Activated naive CD8-positive, alpha-beta T cell treated with anti-CD3 and anti-CD28 coated beads for 36 hours (primary cell): ENCODE measurements at regions not wholly inside any gene's neighbourhood (a gene's known extent, or its start where the extent isn't known, plus 50 kb on each side); places are given as distances from the start of the nearest gene placed in this dataset.

ENCODE experiments used
- DNase-seq: peaks from one replicate; pipeline ENCODE4 v3.0.0; 2021
- H3K27ac Mint-ChIP-seq: one replicate; pipeline ENCODE4 v1.8.0; 2022; ENCODE audit warnings: mild to moderate bottlenecking, moderate library complexity, mixed read lengths
- H3K27me3 Mint-ChIP-seq: one replicate; pipeline ENCODE4 v1.8.0; 2022; ENCODE audit warnings: mild to moderate bottlenecking, mixed read lengths
- H3K36me3 Mint-ChIP-seq: one replicate; pipeline ENCODE4 v1.8.0; 2021; ENCODE audit warnings: mild to moderate bottlenecking, mixed read lengths
- H3K4me1 Mint-ChIP-seq: one replicate; pipeline ENCODE4 v1.8.0; 2021; ENCODE audit warnings: mixed read lengths
- H3K4me3 Mint-ChIP-seq: one replicate; pipeline ENCODE4 v1.8.0; 2022; ENCODE audit warnings: mild to moderate bottlenecking, moderate library complexity, mixed read lengths
- H3K9me3 Mint-ChIP-seq: one replicate; pipeline ENCODE4 v1.8.0; 2022; ENCODE audit warnings: mixed read lengths

DNA sequence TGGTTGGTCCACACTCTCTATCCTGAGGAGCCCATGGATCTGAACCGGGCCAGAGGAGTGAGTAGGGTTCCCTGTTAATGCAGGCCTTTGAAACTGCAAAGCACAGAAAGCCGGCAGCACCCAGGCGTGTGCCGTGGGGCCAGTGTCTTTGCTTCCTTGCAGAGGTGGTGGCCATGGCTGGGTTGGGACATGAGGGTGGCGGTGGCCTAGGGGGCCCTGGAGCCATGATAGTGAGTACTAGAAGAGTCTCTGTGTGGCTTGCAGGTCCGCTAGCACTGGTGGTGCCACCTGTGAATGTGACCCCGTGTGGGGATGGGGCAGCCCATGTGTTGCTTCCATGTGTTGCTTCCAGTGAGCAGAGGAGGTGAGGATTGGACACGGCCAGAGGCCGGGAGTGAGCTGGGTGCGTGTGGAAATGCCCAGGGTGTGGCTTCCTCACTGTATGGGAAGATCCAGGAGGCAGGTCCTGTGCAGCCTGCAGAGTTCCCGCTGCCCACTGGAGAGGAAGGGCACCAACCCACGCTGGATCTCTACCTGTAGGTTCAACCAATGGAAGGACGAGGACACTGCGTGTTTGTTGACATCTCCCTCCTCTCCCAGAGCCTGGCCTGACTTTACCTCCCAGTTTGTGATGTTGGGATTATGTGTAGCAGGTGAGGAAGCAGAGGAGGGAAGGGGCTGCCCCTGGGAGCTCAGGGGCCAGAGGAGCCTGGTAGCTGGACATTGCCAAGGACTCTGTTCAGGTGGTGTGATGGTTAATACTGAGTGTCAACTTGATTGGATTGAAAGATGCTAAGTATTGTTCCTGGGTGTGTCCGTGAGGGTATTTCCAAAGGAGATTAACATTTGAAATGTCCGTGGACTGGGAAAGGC, 796.6 kb downstream of the TBC1D22A start:
- Mint-ChIP-seq H3K27ac (no peak overlapping the region), H3K4me3 (no peak overlapping the region), H3K36me3 (no peaks in the 10 kb centered on the region), H3K27me3 (peaks cover 3% of the 10 kb centered on the region), H3K9me3 (no peaks in the 10 kb centered on the region), H3K4me1 (no peaks in the 10 kb centered on the region)
- no peak for DNase-seq

DNA sequence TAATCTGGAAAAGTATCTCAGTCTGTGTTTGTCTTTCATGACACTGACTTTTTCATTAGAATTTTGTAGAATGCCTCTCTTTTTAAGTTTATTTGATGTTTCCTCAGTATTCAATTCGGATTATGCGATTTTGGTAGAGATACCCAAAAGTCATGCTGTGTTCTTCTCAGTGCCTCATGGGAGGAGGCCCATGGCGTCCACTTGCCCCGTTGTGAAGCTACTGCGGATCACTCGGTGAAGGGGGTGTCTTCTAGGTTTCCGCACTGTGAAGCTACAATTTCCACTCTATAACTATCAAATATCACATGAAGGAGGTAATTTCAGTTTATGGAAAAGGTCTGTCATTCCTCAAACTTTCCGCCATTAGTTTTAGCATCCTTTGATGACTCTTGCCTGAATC, 794.0 kb downstream of the TBC1D22A start:
- H3K27ac Mint-ChIP-seq = no peak overlapping the region
- H3K4me3 Mint-ChIP-seq = no peak overlapping the region
- no peaks in the 10 kb centered on the region for H3K4me1 Mint-ChIP-seq
- H3K27me3 Mint-ChIP-seq = peaks cover 3% of the 10 kb centered on the region
- no peaks in the 10 kb centered on the region for H3K9me3 Mint-ChIP-seq
- H3K36me3 Mint-ChIP-seq = no peaks in the 10 kb centered on the region
- DNase-seq = no peak

DNA sequence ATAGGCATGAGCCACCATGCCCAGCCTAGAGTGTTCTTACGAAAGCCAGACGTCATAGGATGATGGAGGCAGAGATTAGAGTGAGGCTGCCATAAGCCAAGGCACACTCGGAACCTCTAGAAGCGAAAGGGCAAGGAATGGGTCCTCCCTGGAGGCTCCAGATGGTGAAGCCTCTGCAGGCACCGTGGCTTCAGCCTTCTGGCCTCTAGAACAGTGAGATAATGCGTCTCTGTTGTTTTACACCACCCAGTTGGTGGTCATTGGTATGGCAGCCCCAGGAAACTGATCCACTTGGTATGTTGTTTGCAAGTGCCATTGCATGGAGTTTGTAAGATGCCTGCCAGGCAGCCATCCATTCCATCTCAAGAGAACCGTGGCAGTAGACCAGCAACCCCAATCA, 791.0 kb downstream of the TBC1D22A start:
- Mint-ChIP-seq H3K4me3 (no peak overlapping the region), H3K36me3 (no peaks in the 10 kb centered on the region), H3K9me3 (no peaks in the 10 kb centered on the region), H3K27me3 (no peaks in the 10 kb centered on the region), H3K4me1 (no peaks in the 10 kb centered on the region), H3K27ac (no peak overlapping the region)
- DNase-seq = no peak

DNA sequence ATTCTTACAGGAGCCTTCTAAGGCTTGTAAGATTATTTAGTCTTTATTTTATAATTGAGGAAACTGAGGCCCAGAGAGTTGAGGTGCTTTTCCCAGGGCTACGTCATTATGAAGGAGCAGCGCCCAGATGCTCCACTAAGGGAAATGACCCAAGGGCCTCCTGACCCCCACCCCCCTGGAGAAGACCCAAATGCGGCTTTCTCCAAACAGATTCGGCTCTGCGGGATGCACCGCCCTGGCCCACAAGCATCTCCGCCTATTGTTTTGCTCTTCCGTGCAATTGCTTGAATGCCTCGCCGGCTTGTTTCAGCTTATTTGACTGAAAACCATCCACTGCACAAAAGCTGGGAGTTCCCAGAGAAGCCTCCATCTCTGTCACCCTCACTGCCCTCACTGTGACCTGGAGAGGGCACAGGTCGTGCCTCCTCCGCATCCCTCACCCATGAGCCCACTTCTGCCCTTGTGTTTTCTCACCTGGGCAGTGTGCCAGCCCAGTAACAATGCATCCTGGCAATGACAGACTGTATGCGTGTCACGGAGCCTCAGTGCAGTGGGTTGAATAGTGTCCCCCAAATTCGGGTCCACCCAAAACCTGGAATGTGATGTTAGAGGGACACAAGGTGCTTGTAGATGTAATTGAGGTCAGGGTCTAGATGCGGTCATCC, 790.2 kb downstream of the TBC1D22A start:
- Mint-ChIP-seq H3K9me3 (no peaks in the 10 kb centered on the region), H3K36me3 (no peaks in the 10 kb centered on the region), H3K27ac (no peak overlapping the region), H3K27me3 (no peaks in the 10 kb centered on the region), H3K4me1 (no peaks in the 10 kb centered on the region), H3K4me3 (no peak overlapping the region)
- DNase-seq = no peak

DNA sequence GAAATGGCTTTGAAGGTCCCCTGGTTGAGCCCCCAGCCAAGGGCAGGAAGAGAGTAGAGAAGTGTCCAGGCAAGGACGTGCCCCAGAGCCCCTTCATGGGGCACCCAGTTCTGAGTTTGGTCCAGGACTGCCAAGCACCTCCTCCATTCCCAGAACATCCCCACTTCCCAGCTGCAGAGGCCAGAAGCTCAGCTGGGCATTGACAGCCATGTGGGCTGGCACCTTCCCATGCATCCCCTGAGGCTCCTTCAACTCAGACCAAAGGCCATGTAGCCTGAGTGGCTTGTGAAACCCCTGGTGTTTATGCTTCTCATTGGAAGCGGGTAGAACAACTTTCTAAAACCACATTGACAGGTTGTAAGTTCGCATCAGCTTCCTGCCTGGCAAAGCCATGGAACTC, 789.6 kb downstream of the TBC1D22A start:
- Mint-ChIP-seq H3K9me3 (no peaks in the 10 kb centered on the region), H3K27ac (no peak overlapping the region)

DNA sequence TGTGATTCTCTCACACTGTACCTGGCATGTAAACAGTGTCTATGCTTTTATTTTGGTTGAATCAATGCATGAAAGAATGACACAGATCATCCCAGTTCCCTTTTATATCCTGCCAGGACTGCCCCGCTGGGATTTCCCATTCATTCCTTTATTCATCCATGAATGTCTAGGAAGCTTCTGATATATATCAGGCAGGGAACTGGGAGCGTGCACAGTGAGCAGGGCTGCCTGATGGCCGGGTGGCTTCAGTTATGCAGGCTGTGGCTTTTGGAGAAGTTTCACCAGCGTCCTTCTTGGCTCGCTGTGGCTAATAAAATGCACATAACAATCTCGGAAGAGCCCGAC, 789.0 kb downstream of the TBC1D22A start:
- no peak overlapping the region for H3K4me3 Mint-ChIP-seq
- H3K4me1 Mint-ChIP-seq = no peaks in the 10 kb centered on the region
- H3K36me3 Mint-ChIP-seq = no peaks in the 10 kb centered on the region
- peaks cover 5% of the 10 kb centered on the region for H3K27me3 Mint-ChIP-seq
- no peak for DNase-seq
- no peak overlapping the region for H3K27ac Mint-ChIP-seq
- H3K9me3 Mint-ChIP-seq = no peaks in the 10 kb centered on the region

More for the DNA sequence above, 789.6 kb downstream of the TBC1D22A start:
- DNase-seq = no peak
- Mint-ChIP-seq H3K4me1 (no peaks in the 10 kb centered on the region), H3K4me3 (no peak overlapping the region), H3K27me3 (peaks cover 3% of the 10 kb centered on the region), H3K36me3 (no peaks in the 10 kb centered on the region)

DNA sequence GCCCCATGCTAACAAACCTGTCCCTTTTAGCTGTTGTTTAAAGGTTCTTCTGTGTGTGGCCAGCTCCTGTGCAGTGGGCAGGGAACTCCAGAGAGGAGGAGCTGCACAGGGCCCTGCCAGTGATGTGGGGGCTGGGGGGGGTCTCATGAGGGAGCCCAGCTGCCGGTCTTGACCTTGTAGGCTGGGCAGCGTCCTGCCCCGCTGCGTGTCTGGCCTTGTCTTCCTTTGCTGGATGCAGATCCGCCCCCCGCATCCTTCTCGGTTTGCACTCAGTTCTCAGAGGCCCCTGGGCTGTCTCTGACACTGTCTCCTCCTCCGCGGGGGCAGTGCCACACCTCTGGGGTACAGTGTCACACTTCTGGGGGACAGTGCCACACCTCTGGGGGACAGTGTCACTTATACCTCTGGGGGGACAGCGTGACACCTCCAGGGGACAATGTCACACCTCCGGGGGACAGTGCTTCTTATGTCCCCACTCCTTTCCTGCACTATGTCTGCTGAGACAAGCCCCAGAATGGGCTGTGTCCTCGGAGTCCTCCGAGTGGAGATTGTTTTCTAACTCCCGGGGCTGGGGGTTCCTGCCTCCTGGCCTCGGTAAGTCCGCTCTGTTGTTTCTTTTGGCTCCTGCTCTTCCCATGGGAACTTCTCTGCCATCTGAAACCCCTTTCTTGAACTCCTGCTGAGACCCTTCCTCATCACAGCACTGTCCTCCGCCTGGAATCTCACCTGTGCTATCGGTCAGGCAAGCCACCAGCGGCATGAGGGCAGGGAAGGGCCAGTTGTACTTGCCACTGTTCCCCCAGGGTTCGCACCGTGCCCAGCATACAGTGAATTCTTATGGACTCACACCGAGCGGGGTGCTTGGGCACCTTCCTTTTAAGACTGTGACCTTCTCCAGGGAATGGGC, 788.3 kb downstream of the TBC1D22A start:
- no peaks in the 10 kb centered on the region for H3K9me3 Mint-ChIP-seq
- H3K36me3 Mint-ChIP-seq = no peaks in the 10 kb centered on the region
- H3K4me3 Mint-ChIP-seq = no peak overlapping the region
- no peak for DNase-seq
- no peak overlapping the region for H3K27ac Mint-ChIP-seq
- no peaks in the 10 kb centered on the region for H3K4me1 Mint-ChIP-seq
- peaks cover 5% of the 10 kb centered on the region for H3K27me3 Mint-ChIP-seq

DNA sequence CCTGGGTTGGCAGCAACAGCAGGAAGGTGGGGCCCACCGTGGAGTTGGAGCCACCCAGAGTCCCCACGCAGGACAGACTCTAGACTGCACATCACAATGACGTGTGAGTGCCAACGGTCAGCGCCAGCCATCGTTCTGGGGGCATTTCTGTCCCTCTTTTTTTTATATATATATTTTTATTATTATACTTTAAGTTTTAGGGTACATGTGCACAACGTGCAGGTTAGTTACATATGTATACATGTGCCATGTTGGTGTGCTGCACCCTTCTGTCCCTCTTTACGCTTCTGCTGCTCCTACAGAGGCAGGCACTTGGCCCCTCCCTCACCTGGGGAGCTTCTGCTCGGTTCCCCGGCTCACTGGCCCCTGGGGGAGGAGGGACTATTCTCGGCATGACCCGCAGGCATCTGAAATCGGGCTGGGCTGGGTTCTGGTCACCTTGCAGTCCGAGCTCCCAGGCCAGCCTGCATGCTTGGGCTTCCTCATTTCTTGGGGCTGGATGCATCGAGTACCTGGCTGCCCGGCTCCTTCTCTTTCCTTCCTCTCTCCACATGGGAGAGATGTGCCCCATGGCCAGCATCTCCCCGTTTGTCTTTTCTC, 787.4 kb downstream of the TBC1D22A start:
- no peaks in the 10 kb centered on the region for H3K36me3 Mint-ChIP-seq
- H3K27ac Mint-ChIP-seq = no peak overlapping the region
- H3K9me3 Mint-ChIP-seq = no peaks in the 10 kb centered on the region
- no peak for DNase-seq
- no peak overlapping the region for H3K4me3 Mint-ChIP-seq
- H3K4me1 Mint-ChIP-seq = no peaks in the 10 kb centered on the region
- peaks cover 5% of the 10 kb centered on the region for H3K27me3 Mint-ChIP-seq

DNA sequence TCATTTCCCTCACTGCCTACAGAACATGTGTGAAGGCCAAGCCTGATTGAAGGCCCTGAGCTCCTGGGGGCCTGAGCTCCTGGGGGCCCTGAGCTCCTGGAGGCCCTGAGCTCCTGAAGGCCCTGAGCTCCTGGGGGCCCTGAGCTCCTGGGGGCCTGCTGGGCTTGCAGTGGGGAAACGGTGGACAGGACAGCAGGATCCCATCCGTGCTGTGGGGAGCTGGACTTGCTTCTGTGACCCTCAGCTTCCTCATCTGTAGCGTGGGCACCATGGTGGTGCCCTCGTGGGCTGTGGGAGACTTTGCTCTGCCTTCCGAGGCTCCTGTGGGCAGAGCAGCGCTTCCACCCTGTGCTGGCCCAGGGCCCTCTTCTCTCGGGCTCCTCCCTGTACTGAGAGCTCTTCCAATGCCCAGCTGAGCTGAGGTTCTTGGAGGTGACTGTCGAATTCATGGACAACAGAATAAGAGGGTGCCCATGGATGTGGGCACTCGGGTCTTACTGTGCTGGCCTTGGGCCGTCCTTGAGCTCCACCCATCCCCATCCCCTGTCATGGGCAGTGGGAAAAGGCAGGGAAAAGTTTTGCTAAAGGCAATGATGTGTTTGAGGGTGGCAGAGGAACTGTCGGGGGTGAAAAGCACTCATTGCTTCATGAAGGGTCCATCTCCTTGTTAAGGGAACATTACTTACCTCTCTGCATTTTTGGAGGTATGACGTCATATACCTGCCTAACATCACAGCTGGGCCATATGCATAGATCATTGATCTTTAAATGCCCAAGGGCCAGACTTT, 786.7 kb downstream of the TBC1D22A start:
- Mint-ChIP-seq H3K27ac (no peak overlapping the region), H3K4me1 (no peaks in the 10 kb centered on the region), H3K4me3 (no peak overlapping the region), H3K9me3 (no peaks in the 10 kb centered on the region), H3K27me3 (peaks cover 5% of the 10 kb centered on the region), H3K36me3 (no peaks in the 10 kb centered on the region)
- DNase-seq = no peak

DNA sequence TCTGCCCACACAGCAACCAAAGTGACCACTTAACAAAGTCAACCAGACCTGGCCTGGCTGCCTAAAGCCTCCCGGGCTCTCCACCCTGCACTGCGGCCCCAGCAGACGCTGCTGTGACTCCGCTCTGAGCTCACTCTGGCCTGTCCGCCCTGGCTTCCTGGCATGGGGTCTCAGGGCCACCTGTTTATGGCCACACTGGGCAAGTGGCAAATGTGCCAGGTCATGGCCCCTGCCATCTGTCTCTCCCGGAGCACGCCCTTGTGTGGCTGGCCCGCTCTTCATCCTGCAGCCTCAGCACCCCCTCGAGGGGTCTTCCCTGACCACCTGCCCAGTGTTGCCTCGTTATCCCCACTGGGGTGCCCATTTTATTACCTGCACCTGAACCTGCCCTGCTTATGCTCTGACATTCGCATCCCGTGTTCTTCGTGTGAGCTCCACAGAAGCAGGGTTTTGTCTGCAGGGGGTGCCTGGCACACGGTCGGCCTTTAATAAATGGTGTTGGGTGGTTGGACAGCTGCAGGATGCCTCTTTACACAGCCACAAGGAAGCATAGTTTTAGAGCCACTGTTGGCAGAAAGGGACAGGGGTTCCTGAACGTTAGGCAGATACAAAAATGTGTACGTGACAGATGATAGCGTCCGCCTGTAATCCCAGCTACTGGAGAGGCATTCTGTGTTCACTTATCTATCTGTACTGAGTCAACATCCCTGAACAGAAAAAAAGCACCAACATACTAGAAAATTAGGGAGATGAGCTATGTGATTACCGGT, 785.6 kb downstream of the TBC1D22A start:
- H3K4me3 Mint-ChIP-seq = no peak overlapping the region
- H3K9me3 Mint-ChIP-seq = no peaks in the 10 kb centered on the region
- no peak overlapping the region for H3K27ac Mint-ChIP-seq
- DNase-seq = no peak
- H3K27me3 Mint-ChIP-seq = peaks cover 5% of the 10 kb centered on the region
- no peaks in the 10 kb centered on the region for H3K4me1 Mint-ChIP-seq
- H3K36me3 Mint-ChIP-seq = no peaks in the 10 kb centered on the region

DNA sequence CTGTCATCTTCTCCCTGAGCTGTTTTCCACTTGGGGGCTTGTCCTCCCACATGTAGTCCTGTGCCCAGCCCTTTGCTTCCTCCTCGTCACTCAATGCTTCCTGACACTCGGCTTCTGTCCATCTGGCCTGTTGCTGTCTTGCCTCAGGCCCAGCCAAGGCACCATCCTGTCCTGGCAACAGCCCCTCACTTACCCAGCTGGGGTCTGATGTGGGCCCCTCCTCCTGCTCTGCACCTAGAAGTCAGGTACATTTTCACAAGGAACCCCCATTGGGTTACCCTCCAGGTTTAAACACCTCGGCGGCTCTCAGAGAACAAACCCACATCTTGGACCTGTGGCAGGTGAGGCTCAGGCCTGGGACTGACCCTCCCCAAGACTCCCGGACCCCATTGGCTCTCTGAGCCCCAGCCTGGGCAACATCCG, 784.8 kb downstream of the TBC1D22A start:
- Mint-ChIP-seq H3K36me3 (no peaks in the 10 kb centered on the region), H3K27ac (no peak overlapping the region), H3K4me3 (no peak overlapping the region), H3K9me3 (no peaks in the 10 kb centered on the region), H3K4me1 (no peaks in the 10 kb centered on the region), H3K27me3 (peaks cover 5% of the 10 kb centered on the region)
- DNase-seq = no peak

DNA sequence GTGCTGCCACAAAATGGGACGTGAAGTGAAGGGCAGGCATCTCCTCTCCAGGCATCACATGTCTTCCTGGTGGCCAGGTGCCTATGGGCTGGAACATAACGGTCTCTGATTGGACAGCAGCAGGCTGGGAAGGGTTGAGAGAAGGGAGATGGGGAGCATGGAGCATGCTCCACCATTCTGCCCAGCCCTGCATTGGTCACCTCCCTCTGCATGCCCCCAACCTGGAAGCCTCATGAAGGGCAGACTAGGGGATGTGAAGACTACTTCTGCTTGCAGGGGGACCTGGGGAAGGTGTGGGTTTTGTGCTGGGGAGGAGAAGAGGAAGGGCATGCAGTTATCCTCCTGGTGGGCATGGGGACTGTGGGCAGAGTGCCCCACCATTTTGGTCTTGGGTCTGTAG, 782.2 kb downstream of the TBC1D22A start:
- Mint-ChIP-seq H3K9me3 (no peaks in the 10 kb centered on the region), H3K4me1 (no peaks in the 10 kb centered on the region), H3K36me3 (no peaks in the 10 kb centered on the region), H3K4me3 (no peak overlapping the region), H3K27me3 (peaks cover 5% of the 10 kb centered on the region), H3K27ac (no peak overlapping the region)
- no peak for DNase-seq

DNA sequence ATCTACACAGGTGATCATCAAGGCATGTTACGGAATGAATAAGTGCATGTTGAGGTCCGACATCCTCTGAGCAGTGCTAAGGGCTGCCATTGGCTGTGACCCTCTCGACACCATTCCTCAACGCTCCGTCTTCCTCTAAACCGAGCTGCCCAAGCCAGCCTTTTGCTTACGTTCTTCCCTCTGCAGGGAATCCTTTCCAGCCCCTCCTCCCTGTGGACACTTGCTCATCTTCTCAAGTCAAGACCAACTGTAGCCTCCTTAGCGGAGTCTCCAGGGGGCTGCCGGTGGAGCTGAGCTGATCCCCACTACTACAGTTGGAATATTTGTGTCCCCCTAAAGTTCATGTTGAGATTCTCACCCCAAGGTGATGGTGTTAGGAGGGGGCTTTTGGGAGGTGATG, 781.0 kb downstream of the TBC1D22A start:
- H3K27me3 Mint-ChIP-seq = peaks cover 5% of the 10 kb centered on the region
- no peak overlapping the region for H3K4me3 Mint-ChIP-seq
- no peaks in the 10 kb centered on the region for H3K4me1 Mint-ChIP-seq
- H3K9me3 Mint-ChIP-seq = no peaks in the 10 kb centered on the region
- no peak for DNase-seq
- H3K36me3 Mint-ChIP-seq = no peaks in the 10 kb centered on the region
- H3K27ac Mint-ChIP-seq = no peak overlapping the region

DNA sequence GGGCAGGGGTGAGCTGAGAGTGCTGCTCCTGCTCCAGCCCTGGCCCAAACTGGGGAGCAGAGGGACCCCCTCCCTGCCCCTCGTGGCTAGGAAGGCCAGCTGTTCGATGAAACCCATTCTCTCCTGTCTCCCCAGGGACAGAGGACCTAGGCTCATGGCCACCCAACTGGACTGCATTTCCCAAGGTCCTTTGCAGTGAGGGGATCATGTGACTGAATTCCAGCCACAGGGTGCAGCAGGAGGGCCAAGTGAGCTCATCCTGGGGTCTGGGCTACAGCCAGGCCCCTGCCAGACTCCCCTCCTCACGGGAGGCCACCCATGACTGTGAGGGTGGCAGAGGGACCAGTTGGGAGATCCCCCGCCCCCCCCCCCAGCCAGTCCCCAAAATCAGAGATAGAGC, 777.6 kb downstream of the TBC1D22A start:
- no peak for DNase-seq
- Mint-ChIP-seq H3K27me3 (no peaks in the 10 kb centered on the region), H3K4me1 (no peaks in the 10 kb centered on the region), H3K36me3 (no peaks in the 10 kb centered on the region), H3K27ac (no peak overlapping the region), H3K4me3 (no peak overlapping the region), H3K9me3 (no peaks in the 10 kb centered on the region)
